Panc1 (cell line): ENCODE measurements at regions not wholly inside any gene's neighbourhood (a gene's known extent, or its start where the extent isn't known, plus 50 kb on each side); places are given as distances from the start of the nearest gene placed in this dataset.
"Not testable (repeated sequence)": the region's sequence is repeated elsewhere in the genome, so short reads cannot be mapped to it uniquely, and the experiment has no call there.

ENCODE experiments used
- ATAC-seq: fragments of 200-7000 bp; cut with Tn5 transposase; 2 replicates; pipeline ENCODE4 v1.9.1; 2020; ENCODE audit warnings: mild to moderate bottlenecking, moderate library complexity
- BruUV-seq: library from RNA; stranded (reverse); fragments of 400-500 nt; replicated peaks from 2 replicates; lab custom pipeline; 2021; lab: Mats Ljungman, UMichigan
- CTCF ChIA-PET: fragments of 300-600 bp; sonication (Branson Sonifier 250); formaldehyde crosslinking; loops from one replicate; lab custom pipeline; 2022; ENCODE audit warnings: antibody characterized with exemption; lab: Charles Lee
- POLR2A ChIA-PET: fragments of 300-600 bp; sonication (Branson Sonifier 250); formaldehyde crosslinking; loops from one replicate; lab custom pipeline; 2022; ENCODE audit warnings: antibody characterized with exemption; lab: Charles Lee
- DNase-seq: peaks from one replicate; pipeline ENCODE4 v3.0.0-alpha.2; 2010; ENCODE audit warnings: low read depth, low spot score
- H3K27ac ChIP-seq: 2 replicates; pipeline ENCODE4 v1.5.1; 2011; ENCODE audit warnings: mild to moderate bottlenecking, low read length, inconsistent platforms
- H3K27me3 ChIP-seq: fragments of 200-500 bp; sonication (Bioruptor generic); 2 replicates; pipeline ENCODE4 v1.6.0; 2014; ENCODE audit warnings: low read length, inconsistent platforms; ENCODE audit not compliant: control insufficient read depth, insufficient read depth
- H3K36me3 ChIP-seq: fragments of 200-500 bp; sonication (Bioruptor generic); 2 replicates; pipeline ENCODE4 v1.5.1; 2014; ENCODE audit warnings: inconsistent platforms, mild to moderate bottlenecking, low read length, moderate library complexity; ENCODE audit not compliant: control insufficient read depth, insufficient read depth
- H3K4me1 ChIP-seq: 2 replicates; pipeline ENCODE4 v1.5.1; 2011; ENCODE audit warnings: inconsistent platforms, mild to moderate bottlenecking, low read length, moderate library complexity; ENCODE audit not compliant: control insufficient read depth, insufficient read depth
- H3K4me3 ChIP-seq, 2 experiments: 2 replicates each; pipeline ENCODE4 v1.5.1; 2011 to 2012; ENCODE audit warnings: low read depth in 2 of 2, low read length in 2 of 2, mild to moderate bottlenecking in 2 of 2, inconsistent platforms in 1 of 2, moderate library complexity in 1 of 2
- H3K9me3 ChIP-seq: fragments of 200-500 bp; sonication (Bioruptor generic); 2 replicates; pipeline ENCODE4 v1.5.1; 2014; ENCODE audit warnings: low read depth, mild to moderate bottlenecking, inconsistent platforms, low read length, moderate library complexity; ENCODE audit not compliant: control insufficient read depth, insufficient read depth
- POLR2AphosphoS5 ChIP-seq: IDR thresholded peaks from 2 replicates; pipeline ENCODE4 v1.6.1; 2012; ENCODE audit warnings: mild to moderate bottlenecking, low read depth, low read length, moderate library complexity
- SIN3A ChIP-seq: IDR thresholded peaks from 2 replicates; pipeline ENCODE4 v1.6.1; 2012; ENCODE audit warnings: low read depth, mild to moderate bottlenecking, low read length, moderate library complexity, borderline replicate concordance; ENCODE audit not compliant: insufficient read depth
- TCF7L2 ChIP-seq: IDR thresholded peaks from 2 replicates; pipeline ENCODE4 v1.6.1; 2011; ENCODE audit warnings: mild to moderate bottlenecking, low read depth, low read length, inconsistent platforms
- in situ Hi-C: cut with HindIII; loops from 2 replicates; pipeline ENCODE4 v1.10.0; 2016; ENCODE audit warnings: low sequenced_read_pairs, low pct_unique_long_range_greater_than_20kb
- intact Hi-C: fragments of 100-400 bp; cut with micrococcal nuclease; formaldehyde crosslinking; loops from one replicate; pipeline ENCODE4 v1.10.0; 2022; ENCODE audit not compliant: unreplicated experiment
- TF ChIP-seq, protein P1 (sequence below): fragments of 450-650 bp; IDR thresholded peaks from 2 replicates; pipeline ENCODE4 v1.5.1; 2017; ENCODE audit warnings: mild to moderate bottlenecking
- TF ChIP-seq, protein P2 (sequence below), 2 experiments: IDR thresholded peaks; 2 replicates each; pipeline ENCODE4 v1.6.1; 2011 to 2012; ENCODE audit warnings: low read depth in 2 of 2, control low read depth in 1 of 2, low read length in 1 of 2, mild to moderate bottlenecking in 1 of 2, moderate library complexity in 1 of 2; ENCODE audit not compliant: insufficient read depth in 1 of 2

DNA sequence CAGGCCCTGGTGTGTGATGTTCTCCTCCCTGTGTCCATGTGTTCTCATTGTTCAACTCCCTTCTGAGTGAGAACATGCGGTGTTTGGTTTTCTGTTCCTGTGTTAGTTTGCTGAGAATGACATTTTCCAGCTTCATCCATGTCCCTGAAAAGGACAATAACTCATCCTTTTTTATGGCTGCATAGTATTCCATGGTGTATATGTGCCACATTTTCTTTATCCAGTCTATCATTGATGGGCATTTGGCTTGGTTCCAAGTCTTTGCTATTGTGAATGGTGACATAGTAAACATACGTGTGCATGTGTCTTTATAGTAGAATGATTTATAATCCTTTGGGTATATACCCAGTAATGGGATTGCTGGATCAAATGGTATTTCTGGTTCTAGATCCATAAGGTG lies 964.6 kb upstream of the CITED2 start:
- H3K27me3 ChIP-seq, H3K9me3 ChIP-seq, CTCF ChIA-PET, H3K36me3 ChIP-seq, H3K4me1 ChIP-seq, in situ Hi-C loops, BruUV-seq, POLR2A ChIA-PET, ATAC-seq, H3K4me3 ChIP-seq, H3K27ac ChIP-seq, DNase-seq, intact Hi-C loops: not testable (repeated sequence)

DNA sequence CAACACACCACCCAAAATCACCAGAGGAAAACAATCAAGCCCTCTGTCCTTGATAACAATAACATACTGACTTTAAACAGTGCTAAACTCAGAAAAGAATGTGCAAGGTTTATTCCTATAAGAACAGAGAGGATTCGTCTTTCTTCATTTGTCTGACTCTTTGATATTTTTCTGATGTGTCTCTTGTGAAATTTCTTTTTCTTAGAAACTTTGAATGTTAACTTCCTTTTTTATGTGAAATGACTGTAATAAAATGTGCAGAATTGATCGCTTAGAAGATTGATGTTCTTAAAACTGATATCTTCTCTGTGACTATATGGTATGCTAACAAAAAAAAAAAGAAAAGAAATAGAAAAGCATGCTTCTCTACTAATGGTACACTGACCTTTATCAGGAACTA lies 947.4 kb upstream of the CITED2 start:
- ChIA-PET CTCF (no interaction called here), POLR2A (no interaction called here)
- no peaks in the 10 kb centered on the region for H3K36me3 ChIP-seq
- in situ Hi-C loops (no loop called here), intact Hi-C loops (no loop called here)
- no peak overlapping the region for H3K4me3 ChIP-seq
- ATAC-seq (no peak), DNase-seq (no peak)
- TF ChIP-seq, protein P1, sequence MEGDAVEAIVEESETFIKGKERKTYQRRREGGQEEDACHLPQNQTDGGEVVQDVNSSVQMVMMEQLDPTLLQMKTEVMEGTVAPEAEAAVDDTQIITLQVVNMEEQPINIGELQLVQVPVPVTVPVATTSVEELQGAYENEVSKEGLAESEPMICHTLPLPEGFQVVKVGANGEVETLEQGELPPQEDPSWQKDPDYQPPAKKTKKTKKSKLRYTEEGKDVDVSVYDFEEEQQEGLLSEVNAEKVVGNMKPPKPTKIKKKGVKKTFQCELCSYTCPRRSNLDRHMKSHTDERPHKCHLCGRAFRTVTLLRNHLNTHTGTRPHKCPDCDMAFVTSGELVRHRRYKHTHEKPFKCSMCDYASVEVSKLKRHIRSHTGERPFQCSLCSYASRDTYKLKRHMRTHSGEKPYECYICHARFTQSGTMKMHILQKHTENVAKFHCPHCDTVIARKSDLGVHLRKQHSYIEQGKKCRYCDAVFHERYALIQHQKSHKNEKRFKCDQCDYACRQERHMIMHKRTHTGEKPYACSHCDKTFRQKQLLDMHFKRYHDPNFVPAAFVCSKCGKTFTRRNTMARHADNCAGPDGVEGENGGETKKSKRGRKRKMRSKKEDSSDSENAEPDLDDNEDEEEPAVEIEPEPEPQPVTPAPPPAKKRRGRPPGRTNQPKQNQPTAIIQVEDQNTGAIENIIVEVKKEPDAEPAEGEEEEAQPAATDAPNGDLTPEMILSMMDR = no peak
- TF ChIP-seq POLR2AphosphoS5 (no peak), SIN3A (no peak), TCF7L2 (no peak)
- TF ChIP-seq, protein P2, sequence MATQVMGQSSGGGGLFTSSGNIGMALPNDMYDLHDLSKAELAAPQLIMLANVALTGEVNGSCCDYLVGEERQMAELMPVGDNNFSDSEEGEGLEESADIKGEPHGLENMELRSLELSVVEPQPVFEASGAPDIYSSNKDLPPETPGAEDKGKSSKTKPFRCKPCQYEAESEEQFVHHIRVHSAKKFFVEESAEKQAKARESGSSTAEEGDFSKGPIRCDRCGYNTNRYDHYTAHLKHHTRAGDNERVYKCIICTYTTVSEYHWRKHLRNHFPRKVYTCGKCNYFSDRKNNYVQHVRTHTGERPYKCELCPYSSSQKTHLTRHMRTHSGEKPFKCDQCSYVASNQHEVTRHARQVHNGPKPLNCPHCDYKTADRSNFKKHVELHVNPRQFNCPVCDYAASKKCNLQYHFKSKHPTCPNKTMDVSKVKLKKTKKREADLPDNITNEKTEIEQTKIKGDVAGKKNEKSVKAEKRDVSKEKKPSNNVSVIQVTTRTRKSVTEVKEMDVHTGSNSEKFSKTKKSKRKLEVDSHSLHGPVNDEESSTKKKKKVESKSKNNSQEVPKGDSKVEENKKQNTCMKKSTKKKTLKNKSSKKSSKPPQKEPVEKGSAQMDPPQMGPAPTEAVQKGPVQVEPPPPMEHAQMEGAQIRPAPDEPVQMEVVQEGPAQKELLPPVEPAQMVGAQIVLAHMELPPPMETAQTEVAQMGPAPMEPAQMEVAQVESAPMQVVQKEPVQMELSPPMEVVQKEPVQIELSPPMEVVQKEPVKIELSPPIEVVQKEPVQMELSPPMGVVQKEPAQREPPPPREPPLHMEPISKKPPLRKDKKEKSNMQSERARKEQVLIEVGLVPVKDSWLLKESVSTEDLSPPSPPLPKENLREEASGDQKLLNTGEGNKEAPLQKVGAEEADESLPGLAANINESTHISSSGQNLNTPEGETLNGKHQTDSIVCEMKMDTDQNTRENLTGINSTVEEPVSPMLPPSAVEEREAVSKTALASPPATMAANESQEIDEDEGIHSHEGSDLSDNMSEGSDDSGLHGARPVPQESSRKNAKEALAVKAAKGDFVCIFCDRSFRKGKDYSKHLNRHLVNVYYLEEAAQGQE (IDR thresholded peaks at IDR 0.05; ENCODE audit: insufficient read depth in 1 of 2, low read depth in 2 of 2, low read length in 1 of 2) = no peak
- H3K27ac ChIP-seq = no peak overlapping the region
- H3K27me3 ChIP-seq = no peaks in the 10 kb centered on the region
- H3K9me3 ChIP-seq = peaks cover 21% of the 10 kb centered on the region; the same call in 1 of the 2 replicates
- peaks cover 4% of the 10 kb centered on the region; the same call in 1 of the 2 replicates for H3K4me1 ChIP-seq
- no TSS peak for BruUV-seq

DNA sequence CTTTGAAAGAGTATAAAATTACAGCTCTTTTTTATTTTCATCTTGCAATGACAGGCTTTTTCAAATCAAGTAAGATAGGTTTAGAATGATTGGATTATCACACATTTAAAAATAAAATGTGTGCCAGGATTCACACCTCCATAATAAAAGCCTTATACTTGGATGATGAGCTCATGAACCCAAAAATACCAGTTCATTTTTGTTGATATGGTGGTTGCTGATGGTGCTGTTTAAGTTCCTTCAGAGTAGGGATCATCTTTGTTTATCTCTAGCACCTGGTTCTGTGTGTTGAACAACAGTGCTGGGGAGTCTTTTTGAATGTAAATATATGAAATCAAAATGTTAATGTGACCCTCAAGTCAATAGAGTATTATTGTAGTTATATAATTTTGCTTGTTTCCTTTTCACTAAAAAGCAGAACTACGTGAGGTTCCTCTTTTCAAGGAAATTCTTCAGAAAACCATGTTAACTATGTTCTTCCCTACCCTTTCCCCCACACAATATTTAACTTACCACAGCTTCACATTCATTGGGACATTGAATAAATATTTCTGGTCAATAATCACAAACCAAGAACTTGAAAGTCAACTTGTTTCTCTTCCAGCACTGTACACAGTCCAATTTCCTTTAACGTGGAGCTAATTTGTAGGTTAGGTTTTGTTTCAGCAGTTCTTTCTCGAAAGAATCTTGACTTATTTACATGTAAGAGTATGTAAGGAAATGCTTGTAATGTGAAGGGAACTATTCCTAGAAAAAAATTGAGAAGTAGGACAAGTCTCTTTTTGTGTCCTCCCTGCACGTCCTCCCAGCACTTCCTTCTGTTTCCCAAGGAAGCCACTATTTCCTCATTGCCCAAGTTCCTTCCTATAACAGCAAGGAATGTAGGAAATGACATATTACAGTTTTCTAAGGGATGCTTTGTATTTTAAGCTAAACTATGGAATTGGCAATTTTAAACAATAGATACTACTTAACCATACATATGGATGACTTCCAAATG lies 945.9 kb upstream of the CITED2 start:
- CTCF ChIA-PET = no interaction called here
- peaks cover 4% of the 10 kb centered on the region; the same call in 1 of the 2 replicates for H3K4me1 ChIP-seq
- POLR2A ChIA-PET = no interaction called here
- DNase-seq (no peak), ATAC-seq (no peak)
- peak overlapping the region; percentile 18; the same call in 1 of the 2 replicates for H3K27ac ChIP-seq
- intact Hi-C loops (no loop called here), in situ Hi-C loops (no loop called here)
- no peaks in the 10 kb centered on the region for H3K27me3 ChIP-seq
- TF ChIP-seq SIN3A (no peak), POLR2AphosphoS5 (no peak), TCF7L2 (no peak)
- TF ChIP-seq, protein P1 = no peak
- TF ChIP-seq, protein P2 (IDR thresholded peaks at IDR 0.05; ENCODE audit: insufficient read depth in 1 of 2, low read depth in 2 of 2, low read length in 1 of 2) = no peak
- no peaks in the 10 kb centered on the region for H3K36me3 ChIP-seq
- BruUV-seq = no TSS peak
- no peak overlapping the region for H3K4me3 ChIP-seq
- H3K9me3 ChIP-seq = peaks cover 6% of the 10 kb centered on the region; the same call in 1 of the 2 replicates
